ENCODE measurements at regions not wholly inside any gene's neighbourhood (a gene's known extent, or its start where the extent isn't known, plus 50 kb on each side); places are given as distances from the start of the nearest gene placed in this dataset.

DNA sequence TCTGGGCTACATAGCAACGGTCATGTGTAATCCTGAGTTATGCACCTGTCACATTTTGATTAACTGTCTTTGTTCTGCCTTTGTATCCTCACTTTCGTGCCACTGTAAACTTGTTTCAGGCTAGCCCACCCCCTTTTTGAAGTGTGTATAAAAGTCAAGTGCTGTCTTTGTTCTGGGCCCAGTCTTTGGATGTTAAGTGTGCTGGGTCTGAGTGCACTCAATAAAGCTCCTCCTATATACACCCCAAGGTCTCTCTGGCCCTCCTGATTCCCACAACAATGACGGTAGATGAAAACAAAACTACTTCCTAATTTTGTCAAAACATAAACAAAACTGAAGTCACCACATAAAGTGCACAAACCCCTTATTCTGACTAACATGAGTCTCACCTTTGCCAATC lies 633.4 kb downstream of the DSC3 start:
- no peak for DNase-seq (ENCODE audit: low spot score)
- ATAC-seq, result no peak
- intact Hi-C loops (cut with micrococcal nuclease; ENCODE audit: unreplicated experiment) (no loop called here), in situ Hi-C loops (cut with HindIII; ENCODE audit: extremely low pct_ligation_motif_present, low pct_unique_long_range_greater_than_20kb) (no loop called here)
- H4K20me1 ChIP-seq (ENCODE audit: insufficient read depth, low read length), result no peaks in the 10 kb centered on the region
- no peak for FAIRE-seq
- H3K27ac ChIP-seq (ENCODE audit: extremely low read length, insufficient read depth, low read length), result no peak overlapping the region
- H3K4me3 ChIP-seq (replicated peaks in 1 of 3; ENCODE audit: insufficient read depth in 1 of 3, low read depth in 2 of 3, low read length in 3 of 3), result no peak overlapping the region
- H3K9me3 ChIP-seq (ENCODE audit: low read length), result peaks cover 9% of the 10 kb centered on the region; the same call in 1 of the 2 replicates
- H3K4me2 ChIP-seq (ENCODE audit: low read depth, low read length), result no peak overlapping the region
- no peaks in the 10 kb centered on the region for H3K4me1 ChIP-seq (ENCODE audit: insufficient read depth, low read length)
- ChIA-PET POLR2A (no interaction called here), CTCF (ENCODE audit: low intra/inter-chr PET ratio, low total read pairs) (no interaction called here)
- no peak overlapping the region for H2AFZ ChIP-seq (ENCODE audit: low read length)
- WGBS (ENCODE audit: low lambda C conversion rate), result 0% methylated on average over 3 of the region's 3 CpGs
- no peak overlapping the region for H3K9ac ChIP-seq (ENCODE audit: insufficient read depth, low read depth, low read length)
- no peaks in the 10 kb centered on the region for H3K36me3 ChIP-seq (replicated peaks in 1 of 2; ENCODE audit: control insufficient read depth in 1 of 2, insufficient read depth in 2 of 2, low read length in 2 of 2)
- H3K27me3 ChIP-seq (ENCODE audit: control insufficient read depth in 1 of 2, insufficient read depth in 2 of 2, low read length in 2 of 2), result no peaks in the 10 kb centered on the region
- no peaks in the 10 kb centered on the region for H3K79me2 ChIP-seq (ENCODE audit: insufficient read depth, low read length)
- BruUV-seq (replicated peaks), result no TSS peak
- TF ChIP-seq, protein P1, sequence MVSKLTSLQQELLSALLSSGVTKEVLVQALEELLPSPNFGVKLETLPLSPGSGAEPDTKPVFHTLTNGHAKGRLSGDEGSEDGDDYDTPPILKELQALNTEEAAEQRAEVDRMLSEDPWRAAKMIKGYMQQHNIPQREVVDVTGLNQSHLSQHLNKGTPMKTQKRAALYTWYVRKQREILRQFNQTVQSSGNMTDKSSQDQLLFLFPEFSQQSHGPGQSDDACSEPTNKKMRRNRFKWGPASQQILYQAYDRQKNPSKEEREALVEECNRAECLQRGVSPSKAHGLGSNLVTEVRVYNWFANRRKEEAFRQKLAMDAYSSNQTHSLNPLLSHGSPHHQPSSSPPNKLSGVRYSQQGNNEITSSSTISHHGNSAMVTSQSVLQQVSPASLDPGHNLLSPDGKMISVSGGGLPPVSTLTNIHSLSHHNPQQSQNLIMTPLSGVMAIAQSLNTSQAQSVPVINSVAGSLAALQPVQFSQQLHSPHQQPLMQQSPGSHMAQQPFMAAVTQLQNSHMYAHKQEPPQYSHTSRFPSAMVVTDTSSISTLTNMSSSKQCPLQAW (CRISPR knock-in tag; IDR thresholded peaks at IDR 0.05), result no peak
- TF ChIP-seq ARHGAP35 (CRISPR knock-in tag; IDR thresholded peaks at IDR 0.05; ENCODE audit: borderline replicate concordance) (no peak), TOPORS (CRISPR knock-in tag; IDR thresholded peaks at IDR 0.05) (no peak), SRSF9 (IDR thresholded peaks at IDR 0.05; ENCODE audit: borderline replicate concordance, insufficient read depth, low read depth, low read length, poor library complexity, severe bottlenecking) (no peak), ZNF224 (CRISPR knock-in tag; IDR thresholded peaks at IDR 0.05) (no peak), ZNF564 (CRISPR knock-in tag; IDR thresholded peaks at IDR 0.05) (no peak)
- TF ChIP-seq, protein P2, sequence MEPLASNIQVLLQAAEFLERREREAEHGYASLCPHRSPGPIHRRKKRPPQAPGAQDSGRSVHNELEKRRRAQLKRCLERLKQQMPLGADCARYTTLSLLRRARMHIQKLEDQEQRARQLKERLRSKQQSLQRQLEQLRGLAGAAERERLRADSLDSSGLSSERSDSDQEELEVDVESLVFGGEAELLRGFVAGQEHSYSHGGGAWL (CRISPR knock-in tag; IDR thresholded peaks at IDR 0.05), result no peak
- TF ChIP-seq, protein P3, sequence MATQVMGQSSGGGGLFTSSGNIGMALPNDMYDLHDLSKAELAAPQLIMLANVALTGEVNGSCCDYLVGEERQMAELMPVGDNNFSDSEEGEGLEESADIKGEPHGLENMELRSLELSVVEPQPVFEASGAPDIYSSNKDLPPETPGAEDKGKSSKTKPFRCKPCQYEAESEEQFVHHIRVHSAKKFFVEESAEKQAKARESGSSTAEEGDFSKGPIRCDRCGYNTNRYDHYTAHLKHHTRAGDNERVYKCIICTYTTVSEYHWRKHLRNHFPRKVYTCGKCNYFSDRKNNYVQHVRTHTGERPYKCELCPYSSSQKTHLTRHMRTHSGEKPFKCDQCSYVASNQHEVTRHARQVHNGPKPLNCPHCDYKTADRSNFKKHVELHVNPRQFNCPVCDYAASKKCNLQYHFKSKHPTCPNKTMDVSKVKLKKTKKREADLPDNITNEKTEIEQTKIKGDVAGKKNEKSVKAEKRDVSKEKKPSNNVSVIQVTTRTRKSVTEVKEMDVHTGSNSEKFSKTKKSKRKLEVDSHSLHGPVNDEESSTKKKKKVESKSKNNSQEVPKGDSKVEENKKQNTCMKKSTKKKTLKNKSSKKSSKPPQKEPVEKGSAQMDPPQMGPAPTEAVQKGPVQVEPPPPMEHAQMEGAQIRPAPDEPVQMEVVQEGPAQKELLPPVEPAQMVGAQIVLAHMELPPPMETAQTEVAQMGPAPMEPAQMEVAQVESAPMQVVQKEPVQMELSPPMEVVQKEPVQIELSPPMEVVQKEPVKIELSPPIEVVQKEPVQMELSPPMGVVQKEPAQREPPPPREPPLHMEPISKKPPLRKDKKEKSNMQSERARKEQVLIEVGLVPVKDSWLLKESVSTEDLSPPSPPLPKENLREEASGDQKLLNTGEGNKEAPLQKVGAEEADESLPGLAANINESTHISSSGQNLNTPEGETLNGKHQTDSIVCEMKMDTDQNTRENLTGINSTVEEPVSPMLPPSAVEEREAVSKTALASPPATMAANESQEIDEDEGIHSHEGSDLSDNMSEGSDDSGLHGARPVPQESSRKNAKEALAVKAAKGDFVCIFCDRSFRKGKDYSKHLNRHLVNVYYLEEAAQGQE (IDR thresholded peaks at IDR 0.05; ENCODE audit: borderline replicate concordance in 1 of 2, low read depth in 1 of 2, low read length in 2 of 2), result no peak
- TF ChIP-seq, protein P4, sequence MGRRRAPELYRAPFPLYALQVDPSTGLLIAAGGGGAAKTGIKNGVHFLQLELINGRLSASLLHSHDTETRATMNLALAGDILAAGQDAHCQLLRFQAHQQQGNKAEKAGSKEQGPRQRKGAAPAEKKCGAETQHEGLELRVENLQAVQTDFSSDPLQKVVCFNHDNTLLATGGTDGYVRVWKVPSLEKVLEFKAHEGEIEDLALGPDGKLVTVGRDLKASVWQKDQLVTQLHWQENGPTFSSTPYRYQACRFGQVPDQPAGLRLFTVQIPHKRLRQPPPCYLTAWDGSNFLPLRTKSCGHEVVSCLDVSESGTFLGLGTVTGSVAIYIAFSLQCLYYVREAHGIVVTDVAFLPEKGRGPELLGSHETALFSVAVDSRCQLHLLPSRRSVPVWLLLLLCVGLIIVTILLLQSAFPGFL (CRISPR knock-in tag; IDR thresholded peaks at IDR 0.05), result no peak
